ENCODE measurements at regions not wholly inside any gene's neighbourhood (a gene's known extent, or its start where the extent isn't known, plus 50 kb on each side); places are given as distances from the start of the nearest gene placed in this dataset.
"Not testable (repeated sequence)": the region's sequence is repeated elsewhere in the genome, so short reads cannot be mapped to it uniquely, and the experiment has no call there.

DNA sequence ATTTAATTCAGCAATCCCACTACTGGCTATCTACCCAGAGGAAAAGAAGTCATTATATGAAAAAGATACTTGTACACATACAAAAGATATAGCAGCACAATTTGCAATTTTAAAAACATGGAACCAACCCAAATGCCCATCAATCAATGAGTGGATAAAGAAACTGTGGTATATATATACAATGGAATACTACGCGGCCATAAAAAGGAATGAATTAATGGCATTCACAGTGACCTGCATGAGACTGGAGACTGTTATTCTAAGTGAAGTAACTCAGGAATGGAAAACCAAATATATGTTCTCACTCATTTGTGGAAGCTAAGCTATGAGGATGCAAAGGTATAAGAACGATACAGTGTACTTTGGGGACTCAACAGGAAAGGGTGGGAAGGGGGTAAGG lies 102.8 kb upstream of the KCNMA1 start:
- not testable (repeated sequence) for DNase-seq (ENCODE audit: low read depth in 2 of 2)

- DNase-seq (ENCODE audit: low read depth in 2 of 2), result no peak
Observed at GRCh38 chr10:77738496-77739158, 101.0 kb upstream of the KCNMA1 start.

- no peak for DNase-seq (ENCODE audit: low read depth in 2 of 2)
Observed at GRCh38 chr10:77737608-77738007, 100.0 kb upstream of the KCNMA1 start.

DNA sequence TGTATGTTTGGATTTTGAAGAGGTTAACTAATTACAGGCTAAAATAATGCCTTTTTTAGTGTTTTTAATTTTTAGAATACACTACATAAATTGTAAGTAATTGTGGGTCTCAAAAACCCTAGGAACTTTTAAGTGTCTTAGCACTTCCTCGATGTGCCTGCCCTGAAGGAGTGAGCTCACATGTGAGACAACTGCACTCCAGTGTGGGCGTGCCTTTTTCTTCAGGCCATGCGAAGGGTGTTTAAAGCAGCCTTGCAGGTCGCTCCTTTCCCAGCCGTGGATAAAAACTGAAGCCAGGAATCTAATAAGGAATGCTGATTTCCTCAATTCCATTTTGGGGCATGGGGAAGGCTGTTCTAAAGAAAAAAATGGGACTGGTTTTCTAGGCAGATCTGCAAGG lies 97.5 kb upstream of the KCNMA1 start:
- DNase-seq (ENCODE audit: low read depth in 2 of 2), result not testable (repeated sequence)

- no peak for DNase-seq (ENCODE audit: low read depth in 2 of 2)
Observed at GRCh38 chr10:77732213-77733003, 94.8 kb upstream of the KCNMA1 start.

- no peak for DNase-seq (ENCODE audit: low read depth in 2 of 2)
Observed at GRCh38 chr10:77727481-77727880, 89.9 kb upstream of the KCNMA1 start.

DNA sequence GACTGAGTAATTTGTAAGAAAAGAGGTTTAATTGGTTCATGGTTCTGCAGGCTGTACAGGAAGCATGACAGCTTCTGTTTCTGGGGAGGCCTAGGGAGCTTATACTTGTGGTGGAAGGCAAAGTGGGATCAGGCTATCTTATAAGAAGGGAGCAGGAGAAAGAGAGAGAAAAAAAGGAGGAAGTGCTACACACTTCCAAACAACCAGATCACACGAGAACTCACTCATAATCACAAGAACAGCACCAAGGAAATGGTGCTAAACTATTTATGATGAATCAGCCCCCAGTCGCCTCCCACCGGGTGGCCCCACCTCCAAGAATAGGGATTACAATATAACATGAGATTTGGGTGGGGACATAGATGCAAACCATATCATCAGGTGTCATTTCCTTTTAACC lies 89.1 kb upstream of the KCNMA1 start:
- DNase-seq (ENCODE audit: low read depth in 2 of 2), result no peak

- no peak for DNase-seq (ENCODE audit: low read depth in 2 of 2)
Observed at GRCh38 chr10:77726301-77726700, 88.7 kb upstream of the KCNMA1 start.

GRCh38 chr10:77724820-77725219 lies 87.2 kb upstream of the KCNMA1 start:
- DNase-seq (ENCODE audit: low read depth in 2 of 2), result no peak

- no peak for DNase-seq (ENCODE audit: low read depth in 2 of 2)
Observed at GRCh38 chr10:77723376-77723775, 85.8 kb upstream of the KCNMA1 start.

- DNase-seq (ENCODE audit: low read depth in 2 of 2), result not testable (repeated sequence)
Observed at GRCh38 chr10:77722956-77723355, 85.3 kb upstream of the KCNMA1 start.

DNA sequence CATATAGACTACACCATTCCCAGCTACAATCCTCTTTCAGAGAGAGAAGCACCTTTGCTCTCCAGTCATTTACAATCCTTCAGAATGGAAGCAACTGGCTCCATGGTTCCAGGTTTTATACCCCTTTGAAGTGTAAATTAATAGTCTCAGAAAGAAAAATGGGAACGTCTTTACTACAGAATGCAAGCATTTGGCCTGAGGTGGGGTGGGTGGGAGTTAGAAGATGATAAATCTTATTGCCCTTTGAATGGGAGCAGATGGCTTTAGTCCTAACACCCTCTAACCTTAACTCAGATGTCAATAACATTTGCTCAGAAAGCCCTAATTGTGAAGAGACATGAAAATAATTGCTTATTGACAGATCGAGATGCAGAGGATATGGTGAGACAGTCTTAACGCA lies 84.2 kb upstream of the KCNMA1 start:
- no peak for DNase-seq (ENCODE audit: low read depth in 2 of 2)

DNA sequence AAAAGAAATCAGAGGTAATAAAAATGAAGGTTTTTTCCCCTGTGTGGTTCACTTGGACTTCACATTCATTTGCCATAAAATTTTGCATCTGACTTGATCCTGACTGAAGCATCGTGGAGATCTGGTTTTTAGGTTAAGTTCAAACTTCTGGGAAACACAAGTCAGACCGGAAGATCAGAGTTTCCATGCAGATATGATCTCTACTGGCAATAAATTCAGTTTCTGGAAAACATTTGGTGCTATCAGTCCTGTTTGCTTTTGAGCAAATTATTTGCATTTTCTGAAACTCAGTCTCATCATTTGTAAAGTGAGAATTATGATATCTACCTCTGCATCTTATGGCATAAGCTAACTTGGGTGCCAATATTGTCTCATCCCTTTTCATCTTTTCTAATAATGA lies 81.3 kb upstream of the KCNMA1 start:
- no peak for DNase-seq (ENCODE audit: low read depth in 2 of 2)

- not testable (repeated sequence) for DNase-seq (ENCODE audit: low read depth in 2 of 2)
Observed at GRCh38 chr10:77718312-77718711, 80.7 kb upstream of the KCNMA1 start.

DNA sequence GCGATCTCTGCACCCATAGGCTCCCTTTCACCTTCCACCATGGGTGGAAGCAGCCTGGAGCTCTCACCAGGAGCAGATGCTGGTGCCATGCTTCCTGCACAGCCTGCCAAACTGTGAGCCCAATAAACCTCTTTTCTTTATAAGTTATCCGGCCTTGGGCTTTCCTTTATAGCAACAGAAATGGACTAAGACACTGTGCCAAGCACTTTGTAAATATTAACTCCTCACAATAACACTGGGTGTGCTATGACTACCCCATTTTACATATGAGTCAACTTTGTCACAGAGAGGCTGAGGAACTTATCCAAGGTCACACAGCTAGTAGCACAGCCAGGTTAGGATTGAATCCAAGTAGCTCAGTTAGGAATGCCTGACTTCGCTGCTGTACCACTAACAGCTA lies 79.7 kb upstream of the KCNMA1 start:
- DNase-seq (ENCODE audit: low read depth in 2 of 2), result no peak

DNA sequence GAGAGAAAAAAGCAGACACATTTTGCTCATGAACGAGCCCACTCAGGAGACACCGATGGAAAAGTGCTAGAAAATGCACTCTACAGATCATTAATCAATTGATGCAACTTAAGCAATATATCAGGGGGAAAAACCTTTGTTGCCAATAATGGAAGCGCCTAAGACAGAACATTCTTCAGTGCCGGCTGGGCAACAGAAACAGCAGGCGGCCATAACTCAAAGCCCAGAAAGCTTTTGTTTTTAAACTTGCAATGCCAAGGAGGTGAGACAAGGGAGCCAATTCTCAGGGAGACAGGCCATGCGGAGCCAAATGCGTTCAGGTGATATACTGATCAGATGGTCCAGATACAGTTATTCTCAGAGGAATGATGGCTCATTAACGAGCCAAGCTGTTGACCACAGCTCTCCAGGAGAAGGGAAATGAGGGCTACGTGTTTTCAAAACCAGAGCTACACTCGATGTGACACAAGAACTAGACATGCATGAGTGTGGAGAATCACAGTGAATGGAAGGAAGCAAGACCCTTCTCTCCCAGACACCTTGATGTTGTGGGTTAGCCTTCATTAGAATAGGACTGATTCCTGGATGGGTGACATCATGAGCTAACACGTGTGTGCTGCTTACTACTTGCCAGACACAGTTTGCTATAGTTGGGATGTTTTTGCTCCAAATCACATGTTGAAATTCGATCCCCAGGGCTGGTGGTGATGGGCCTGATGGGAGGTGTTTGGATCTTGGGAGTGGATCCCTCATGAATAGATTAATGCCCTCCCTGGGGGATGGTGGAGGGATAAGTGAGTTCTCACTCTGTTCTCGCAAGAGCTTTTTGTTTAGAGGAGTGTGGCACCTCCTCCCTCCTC lies 79.1 kb upstream of the KCNMA1 start:
- no peak for DNase-seq (ENCODE audit: low read depth in 2 of 2)

DNA sequence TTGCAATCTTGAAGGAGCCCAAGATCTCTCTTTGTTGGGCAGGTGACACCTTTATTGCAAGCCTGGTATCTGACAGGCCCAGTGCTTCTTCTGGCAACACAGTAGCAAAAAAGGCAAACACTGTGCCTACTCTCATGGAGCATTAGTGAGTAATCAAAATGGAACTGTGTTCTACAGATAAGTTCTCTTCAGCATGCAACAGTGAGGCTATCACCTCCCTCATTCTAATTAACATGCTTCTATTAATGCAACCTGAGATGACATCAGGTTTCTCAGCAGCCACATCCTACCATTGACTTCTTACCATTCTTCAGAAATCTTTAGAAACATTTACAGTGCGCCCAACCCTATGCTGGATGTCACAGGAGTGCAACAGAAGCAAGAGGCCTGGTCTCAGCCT lies 77.9 kb upstream of the KCNMA1 start:
- no peak for DNase-seq (ENCODE audit: low read depth in 2 of 2)

DNA sequence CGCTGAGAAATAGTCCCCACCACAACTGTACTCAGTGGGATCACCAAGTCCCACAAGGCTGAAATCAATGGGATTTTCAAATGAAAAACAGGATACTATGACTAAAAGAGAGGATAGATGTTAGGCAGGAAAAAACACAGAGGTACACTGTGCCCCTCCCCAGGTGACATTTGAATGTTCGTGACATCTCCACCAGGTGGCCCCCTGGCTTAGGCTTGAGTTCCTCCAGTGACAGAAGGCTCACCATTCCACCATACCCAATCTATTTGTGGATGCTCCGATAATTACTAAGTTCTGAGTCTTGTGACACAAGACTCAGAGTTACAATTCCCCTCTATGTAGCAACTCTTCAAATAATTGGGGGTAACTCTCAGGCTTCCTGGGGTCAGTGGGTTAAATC lies 77.5 kb upstream of the KCNMA1 start:
- DNase-seq (ENCODE audit: low read depth in 2 of 2), result no peak

- DNase-seq (ENCODE audit: low read depth in 2 of 2), result no peak
Observed at GRCh38 chr10:77713521-77714280, 76.1 kb upstream of the KCNMA1 start.

GRCh38 chr10:77712207-77712606 lies 74.6 kb upstream of the KCNMA1 start:
- DNase-seq (ENCODE audit: low read depth in 2 of 2), result no peak

DNA sequence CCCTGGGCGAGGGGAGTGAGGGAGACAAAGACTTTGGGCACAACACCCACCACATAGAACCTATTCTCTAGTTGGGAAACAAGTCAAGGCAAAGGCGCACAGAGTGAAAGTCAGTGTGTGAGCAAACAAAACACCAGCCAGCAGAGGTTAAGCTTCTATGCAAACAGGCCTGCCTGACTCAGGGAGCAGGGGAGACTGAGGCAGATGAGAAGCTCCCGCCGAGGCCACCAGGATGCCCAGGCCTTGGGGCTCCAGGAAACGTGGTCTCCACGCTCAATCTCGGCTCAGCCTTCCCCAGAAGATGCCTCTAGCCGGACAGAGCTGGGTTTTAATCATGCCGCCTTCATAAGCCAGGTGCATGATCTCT lies 74.1 kb upstream of the KCNMA1 start:
- DNase-seq (ENCODE audit: low read depth in 2 of 2), result no peak

All from activated CD4-positive, alpha-beta T cell treated with anti-CD3 and anti-CD28 coated beads for 24 hours (primary cell).